ENCODE measurements at regions not wholly inside any gene's neighbourhood (a gene's known extent, or its start where the extent isn't known, plus 50 kb on each side); places are given as distances from the start of the nearest gene placed in this dataset.

DNA sequence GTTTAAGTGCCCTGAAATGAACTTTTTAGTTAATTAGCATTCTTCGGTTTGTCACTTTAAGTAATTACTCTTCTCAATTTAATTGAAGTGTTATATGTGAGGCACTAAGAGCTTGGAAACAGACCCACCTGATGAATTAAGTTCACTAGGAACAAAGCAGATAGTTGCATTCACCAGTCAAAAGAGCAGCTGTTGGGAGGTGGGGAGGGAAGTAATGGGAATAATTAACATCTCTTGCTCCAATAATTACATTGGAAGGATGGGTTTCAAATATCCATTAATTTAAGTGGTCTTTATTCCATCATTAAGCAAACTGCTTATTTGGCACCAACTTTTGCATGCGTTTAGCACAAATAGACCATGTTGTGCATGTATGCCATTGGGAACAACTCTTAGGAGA lies 667.2 kb downstream of the GALC start:
- H3K27ac Mint-ChIP-seq, result no peak overlapping the region
- WGBS (ENCODE audit: insufficient coverage), result 94% methylated on average over 1 of the region's 2 CpGs
- no peaks in the 10 kb centered on the region for H3K4me1 Mint-ChIP-seq

GRCh38 chr14:87323191-87323590 lies 669.8 kb downstream of the GALC start:
- ATAC-seq (no peak), DNase-seq (no peak)
- H3K27me3 ChIP-seq (ENCODE audit: control insufficient read depth, insufficient read depth, low read length), result no peaks in the 10 kb centered on the region
- Mint-ChIP-seq H3K4me3 (no peak overlapping the region), H3K9me3 (peaks cover 9 to 21% of the 10 kb centered on the region in 2 donors), H3K4me1 (no peaks in the 10 kb centered on the region), H3K27me3 (ENCODE audit: low read depth in 2 of 2) (no peaks in the 10 kb centered on the region), H3K36me3 (no peaks in the 10 kb centered on the region), H3K27ac (no peak overlapping the region)
- H3K9me3 ChIP-seq (ENCODE audit: control insufficient read depth, insufficient read depth, low read length), result peaks cover 3% of the 10 kb centered on the region
- H3K4me1 ChIP-seq (ENCODE audit: control insufficient read depth, insufficient read depth, low read length), result no peaks in the 10 kb centered on the region
- no peak for TF ChIP-seq CTCF (IDR thresholded peaks at IDR 0.05)
- H3K27ac ChIP-seq (ENCODE audit: low read length), result no peak overlapping the region
- H3K36me3 ChIP-seq (ENCODE audit: control insufficient read depth, insufficient read depth, low read length), result no peaks in the 10 kb centered on the region
- no CpG with 5 or more reads among the region's 2 CpGs for WGBS (ENCODE audit: insufficient coverage)
- intact Hi-C loops (cut with micrococcal nuclease), result no loop called here
- H3K4me3 ChIP-seq (ENCODE audit: low read length), result no peak overlapping the region

More for the DNA sequence above, 667.2 kb downstream of the GALC start:
- Mint-ChIP-seq H3K36me3 (no peaks in the 10 kb centered on the region), H3K9me3 (peaks cover 13 to 22% of the 10 kb centered on the region in 2 donors), H3K4me3 (no peak overlapping the region), H3K27me3 (ENCODE audit: low read depth in 2 of 2) (no peaks in the 10 kb centered on the region)
- no peaks in the 10 kb centered on the region for H3K4me1 ChIP-seq (ENCODE audit: control insufficient read depth, insufficient read depth, low read length)
- intact Hi-C loops (cut with micrococcal nuclease), result no loop called here
- no peak overlapping the region for H3K4me3 ChIP-seq (ENCODE audit: low read length)
- H3K27me3 ChIP-seq (ENCODE audit: control insufficient read depth, insufficient read depth, low read length), result no peaks in the 10 kb centered on the region
- DNase-seq (no peak), ATAC-seq (no peak)
- no peak for TF ChIP-seq CTCF (IDR thresholded peaks at IDR 0.05)
- no peaks in the 10 kb centered on the region for H3K36me3 ChIP-seq (ENCODE audit: control insufficient read depth, insufficient read depth, low read length)
- H3K9me3 ChIP-seq (ENCODE audit: control insufficient read depth, insufficient read depth, low read length), result peaks cover 3% of the 10 kb centered on the region
- H3K27ac ChIP-seq (ENCODE audit: low read length), result no peak overlapping the region

GRCh38 chr14:87321548-87321947 lies 671.4 kb downstream of the GALC start:
- Histone ChIP-seq H3K4me1 (ENCODE audit: control insufficient read depth, insufficient read depth, low read length) (no peaks in the 10 kb centered on the region), H3K9me3 (ENCODE audit: control insufficient read depth, insufficient read depth, low read length) (peaks cover 3% of the 10 kb centered on the region), H3K4me3 (ENCODE audit: low read length) (no peak overlapping the region), H3K36me3 (ENCODE audit: control insufficient read depth, insufficient read depth, low read length) (no peaks in the 10 kb centered on the region), H3K27ac (ENCODE audit: low read length) (no peak overlapping the region), H3K27me3 (ENCODE audit: control insufficient read depth, insufficient read depth, low read length) (no peaks in the 10 kb centered on the region)
- Mint-ChIP-seq H3K4me3 (no peak overlapping the region), H3K36me3 (no peaks in the 10 kb centered on the region), H3K27ac (no peak overlapping the region), H3K9me3 (peaks cover 6 to 22% of the 10 kb centered on the region in 2 donors), H3K4me1 (no peaks in the 10 kb centered on the region), H3K27me3 (ENCODE audit: low read depth in 2 of 2) (no peaks in the 10 kb centered on the region)
- intact Hi-C loops (cut with micrococcal nuclease), result no loop called here
- no peak for TF ChIP-seq CTCF (IDR thresholded peaks at IDR 0.05)
- no CpG with 5 or more reads among the region's 1 CpG for WGBS (ENCODE audit: insufficient coverage)
- no peak for ATAC-seq
- no peak for DNase-seq

DNA sequence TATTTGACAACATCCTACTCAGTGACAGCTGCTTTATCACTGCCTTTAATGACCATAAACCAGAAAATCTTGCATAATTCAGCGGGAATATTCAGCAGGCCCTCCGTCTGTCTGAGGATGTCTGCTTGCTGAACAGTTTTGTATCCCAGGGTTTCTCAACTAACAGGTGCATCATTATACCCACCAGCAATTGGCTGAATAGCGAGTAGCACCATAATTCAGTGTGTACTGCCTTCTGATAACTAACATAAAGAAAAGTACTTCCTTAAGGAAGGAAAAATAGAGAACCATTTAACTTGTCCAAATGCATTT lies 680.1 kb downstream of the GALC start:
- H3K27me3 Mint-ChIP-seq (ENCODE audit: low read depth in 2 of 2), result no peaks in the 10 kb centered on the region
- H3K4me1 ChIP-seq (ENCODE audit: control insufficient read depth, insufficient read depth, low read length), result no peaks in the 10 kb centered on the region
- ATAC-seq (no peak), DNase-seq (no peak)
- no peaks in the 10 kb centered on the region for H3K4me1 Mint-ChIP-seq
- H3K27ac Mint-ChIP-seq, result no peak overlapping the region
- no peak for TF ChIP-seq CTCF (IDR thresholded peaks at IDR 0.05)
- no peak overlapping the region for H3K27ac ChIP-seq (ENCODE audit: low read length)
- peaks cover 3% of the 10 kb centered on the region for H3K9me3 ChIP-seq (ENCODE audit: control insufficient read depth, insufficient read depth, low read length)
- no peaks in the 10 kb centered on the region for H3K27me3 ChIP-seq (ENCODE audit: control insufficient read depth, insufficient read depth, low read length)
- WGBS (ENCODE audit: insufficient coverage), result 90% methylated on average over 2 of the region's 3 CpGs
- no peaks in the 10 kb centered on the region for H3K36me3 ChIP-seq (ENCODE audit: control insufficient read depth, insufficient read depth, low read length)
- H3K4me3 Mint-ChIP-seq, result no peak overlapping the region
- H3K36me3 Mint-ChIP-seq, result peaks cover 7% of the 10 kb centered on the region
- H3K4me3 ChIP-seq (ENCODE audit: low read length), result no peak overlapping the region
- intact Hi-C loops (cut with micrococcal nuclease), result no loop called here
- peaks cover 12 to 30% of the 10 kb centered on the region in 2 donors for H3K9me3 Mint-ChIP-seq
